Breast epithelium (tissue), 3 donors: ENCODE measurements at regions not wholly inside any gene's neighbourhood (a gene's known extent, or its start where the extent isn't known, plus 50 kb on each side); places are given as distances from the start of the nearest gene placed in this dataset.

ENCODE experiments used
- POLR2A ChIP-seq: fragments of 450-650 bp; IDR thresholded peaks from one replicate; pipeline ENCODE4 v1.6.1; 2016; ENCODE audit warnings: antibody characterized with exemption, mild to moderate bottlenecking, moderate library complexity
- TF ChIP-seq, protein P1 (sequence below), 3 donors: fragments of 450-650 bp; IDR thresholded peaks; one replicate each; pipeline ENCODE4 v1.5.1; 2016 to 2017; ENCODE audit warnings: antibody characterized with exemption in 3 of 3, mild to moderate bottlenecking in 3 of 3, moderate library complexity in 3 of 3

DNA sequence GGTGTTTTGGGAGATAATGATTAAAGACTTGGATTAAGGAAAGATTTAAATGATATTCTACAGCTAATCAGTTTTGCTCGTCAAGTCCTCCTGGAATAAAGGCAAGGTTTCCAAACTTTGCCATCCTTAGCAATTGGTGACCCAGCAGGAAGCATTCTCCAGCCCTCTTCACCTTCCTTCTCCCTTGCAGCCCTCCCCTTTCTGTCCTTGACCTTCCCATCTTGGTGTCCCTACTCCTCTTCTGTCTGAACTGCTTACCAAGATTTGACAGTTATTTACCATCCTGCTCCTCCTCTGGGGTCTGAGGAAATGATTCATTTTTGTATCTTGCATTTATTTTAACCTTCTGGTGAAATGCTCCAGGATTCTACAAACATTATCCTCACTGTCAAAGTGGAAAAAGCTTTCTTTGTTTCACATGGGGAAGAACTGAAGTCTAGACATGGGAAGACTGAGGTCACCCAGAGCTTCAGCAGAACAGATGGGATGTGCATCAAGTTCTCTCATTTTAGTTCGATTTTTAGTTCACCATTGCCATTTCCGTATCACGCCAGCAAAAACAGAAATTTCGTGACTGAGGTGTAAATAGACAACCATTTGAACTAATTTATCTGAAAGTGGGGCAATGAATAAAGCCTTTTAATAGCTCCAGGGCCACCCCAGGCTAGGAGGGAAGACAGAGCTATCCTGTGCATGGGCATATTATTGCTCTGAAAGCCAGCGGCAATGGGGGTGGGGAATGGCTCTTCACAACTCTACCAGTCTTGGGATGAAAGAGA lies 504.4 kb upstream of the PLXNA2 start:
- TF ChIP-seq, protein P1, sequence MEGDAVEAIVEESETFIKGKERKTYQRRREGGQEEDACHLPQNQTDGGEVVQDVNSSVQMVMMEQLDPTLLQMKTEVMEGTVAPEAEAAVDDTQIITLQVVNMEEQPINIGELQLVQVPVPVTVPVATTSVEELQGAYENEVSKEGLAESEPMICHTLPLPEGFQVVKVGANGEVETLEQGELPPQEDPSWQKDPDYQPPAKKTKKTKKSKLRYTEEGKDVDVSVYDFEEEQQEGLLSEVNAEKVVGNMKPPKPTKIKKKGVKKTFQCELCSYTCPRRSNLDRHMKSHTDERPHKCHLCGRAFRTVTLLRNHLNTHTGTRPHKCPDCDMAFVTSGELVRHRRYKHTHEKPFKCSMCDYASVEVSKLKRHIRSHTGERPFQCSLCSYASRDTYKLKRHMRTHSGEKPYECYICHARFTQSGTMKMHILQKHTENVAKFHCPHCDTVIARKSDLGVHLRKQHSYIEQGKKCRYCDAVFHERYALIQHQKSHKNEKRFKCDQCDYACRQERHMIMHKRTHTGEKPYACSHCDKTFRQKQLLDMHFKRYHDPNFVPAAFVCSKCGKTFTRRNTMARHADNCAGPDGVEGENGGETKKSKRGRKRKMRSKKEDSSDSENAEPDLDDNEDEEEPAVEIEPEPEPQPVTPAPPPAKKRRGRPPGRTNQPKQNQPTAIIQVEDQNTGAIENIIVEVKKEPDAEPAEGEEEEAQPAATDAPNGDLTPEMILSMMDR (IDR thresholded peaks at IDR 0.05) = no peak
- no peak for TF ChIP-seq POLR2A
